GM18873 (cell line): ENCODE measurements at regions not wholly inside any gene's neighbourhood (a gene's known extent, or its start where the extent isn't known, plus 50 kb on each side); places are given as distances from the start of the nearest gene placed in this dataset.

Source experiments
- ATAC-seq: cut with Tn5 transposase; IDR thresholded peaks from one replicate; pipeline ENCODE4 v1.9.1; 2021; ENCODE audit warnings: mild to moderate bottlenecking, moderate library complexity, moderate number of reproducible peaks; ENCODE audit not compliant: unreplicated experiment, low FRiP score

- no peak for ATAC-seq
Observed at GRCh38 chr21:39124681-39125251, 58.5 kb downstream of the PSMG1 start.

DNA sequence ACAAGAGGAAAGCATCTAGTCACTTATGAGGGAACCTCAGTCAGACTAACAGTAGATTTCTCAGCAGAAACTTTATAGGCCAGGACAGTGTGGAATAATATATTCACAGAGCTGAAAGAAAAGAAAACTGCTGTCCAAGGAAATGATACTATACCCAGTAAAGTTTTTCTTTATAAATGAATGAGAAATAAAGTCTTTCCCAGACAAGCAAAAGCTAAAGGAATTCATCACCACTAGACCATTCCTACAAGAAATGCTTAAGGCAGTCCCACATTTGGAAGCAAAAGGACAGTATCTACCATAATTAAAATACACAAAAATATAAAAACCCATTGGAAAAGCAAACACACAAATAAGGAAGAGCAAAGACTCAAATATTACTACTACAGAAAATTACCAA, 59.9 kb downstream of the PSMG1 start:
- ATAC-seq, result no peak

DNA sequence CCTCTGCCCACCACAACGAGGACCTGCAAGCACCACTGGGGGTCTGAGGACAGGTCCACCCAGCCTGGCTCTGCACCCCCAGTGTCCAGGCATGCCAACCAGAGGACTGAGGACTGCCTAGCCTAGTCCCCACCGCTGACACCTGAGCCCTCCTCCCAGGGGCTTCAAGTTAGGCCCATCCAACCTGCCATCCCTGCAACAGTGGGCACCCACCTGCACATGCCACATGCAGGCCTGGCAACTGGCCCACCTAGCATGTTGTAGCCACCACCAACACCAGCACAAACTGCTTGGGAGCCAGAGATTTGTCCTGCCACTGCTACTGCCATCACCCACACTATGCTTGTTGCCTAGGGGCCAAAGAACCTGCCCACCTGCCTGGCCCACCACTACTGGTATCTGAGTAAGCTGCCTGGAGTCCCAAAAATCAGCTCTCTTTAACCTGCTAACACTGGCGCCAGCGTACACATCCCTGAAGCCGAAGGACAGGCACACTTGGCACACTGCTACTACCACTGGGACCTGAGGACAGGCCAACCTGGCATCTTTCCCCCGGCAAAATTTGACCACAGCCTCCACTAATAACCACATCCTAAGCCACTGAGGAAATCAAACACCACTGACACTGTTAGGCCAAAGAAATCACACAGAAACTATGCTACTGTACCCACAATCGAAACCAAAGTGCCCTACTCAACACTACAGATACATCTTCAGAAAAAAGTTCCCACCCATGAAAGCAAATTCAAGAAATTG, 61.5 kb downstream of the PSMG1 start:
- ATAC-seq, result no peak

DNA sequence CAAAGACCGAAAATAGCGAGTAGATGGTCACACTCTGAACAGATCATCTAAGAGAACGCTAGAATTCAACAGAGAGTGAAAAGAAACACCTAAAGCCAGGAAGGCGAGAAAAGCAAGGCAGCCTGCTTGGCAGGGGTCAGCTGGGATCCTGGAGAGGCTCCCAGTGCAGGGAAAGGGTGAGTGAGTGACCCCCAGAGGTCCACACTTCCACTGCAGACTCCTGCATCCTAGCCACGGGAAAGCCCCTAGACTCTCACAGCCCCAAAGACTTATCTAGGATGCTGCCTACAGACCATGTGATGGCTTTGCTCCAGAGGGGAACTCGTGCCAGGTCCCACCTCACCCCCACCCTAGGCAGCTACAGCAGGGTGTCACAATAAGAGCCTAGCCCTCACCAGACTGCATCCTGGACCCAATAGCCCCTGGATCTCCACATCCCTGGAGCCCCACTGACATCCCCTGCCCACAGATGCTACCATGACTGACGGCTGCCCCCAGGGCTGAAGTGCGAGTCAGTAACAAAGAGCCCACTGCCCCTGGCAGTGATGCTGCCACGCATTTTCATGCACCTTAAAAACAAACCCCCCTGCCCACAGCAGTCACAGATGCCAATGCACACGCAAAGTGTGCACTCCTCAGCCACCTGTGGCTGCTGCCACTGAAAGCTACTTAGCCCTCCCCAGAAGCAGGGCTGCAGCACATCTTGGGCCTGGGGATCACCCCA, 62.2 kb downstream of the PSMG1 start:
- no peak for ATAC-seq

GRCh38 chr21:39119891-39120290, 63.4 kb downstream of the PSMG1 start:
- ATAC-seq, result no peak

GRCh38 chr21:39118604-39119215, 64.5 kb downstream of the PSMG1 start:
- no peak for ATAC-seq

- no peak for ATAC-seq
Observed at GRCh38 chr21:39118061-39118460, 65.2 kb downstream of the PSMG1 start.

- no peak for ATAC-seq
Observed at GRCh38 chr21:39117440-39117970, 65.7 kb downstream of the PSMG1 start.

- no peak for ATAC-seq
Observed at GRCh38 chr21:39116761-39117439, 66.4 kb downstream of the PSMG1 start.

GRCh38 chr21:39115576-39116235, 67.5 kb downstream of the PSMG1 start:
- ATAC-seq, result no peak

DNA sequence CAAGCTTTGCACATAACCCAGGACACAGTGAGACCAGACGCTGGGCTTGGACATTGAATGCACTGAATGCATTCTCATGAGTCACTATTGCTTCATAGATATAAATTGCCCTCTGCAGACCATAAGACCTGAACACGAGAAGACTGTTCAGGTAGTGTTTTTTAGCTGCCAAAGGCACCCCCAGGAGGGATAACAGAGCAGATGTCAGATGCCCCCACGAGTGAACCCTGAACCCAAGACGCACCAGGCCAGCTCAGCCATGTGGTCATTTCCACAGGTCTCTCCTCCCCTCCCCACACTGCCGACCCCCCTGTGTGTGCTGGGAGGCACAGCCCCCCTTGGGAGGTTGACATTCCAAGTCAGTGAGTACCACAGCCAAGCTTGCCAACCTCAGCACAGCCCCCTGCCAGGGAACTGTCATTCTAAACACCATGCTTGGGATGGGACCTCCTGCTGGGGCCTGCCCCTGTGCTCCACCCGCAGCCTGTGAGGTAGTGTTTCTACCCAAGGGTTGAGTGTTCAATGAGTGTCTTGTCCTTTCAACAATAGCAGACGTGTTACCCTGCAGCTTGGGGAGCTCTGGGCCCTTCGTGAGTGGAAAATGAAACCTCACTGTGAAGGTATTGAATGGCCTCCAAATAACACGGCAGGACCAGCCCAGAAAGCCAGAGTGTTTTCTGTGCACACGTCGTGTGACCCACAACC, 68.2 kb downstream of the PSMG1 start:
- ATAC-seq, result no peak

DNA sequence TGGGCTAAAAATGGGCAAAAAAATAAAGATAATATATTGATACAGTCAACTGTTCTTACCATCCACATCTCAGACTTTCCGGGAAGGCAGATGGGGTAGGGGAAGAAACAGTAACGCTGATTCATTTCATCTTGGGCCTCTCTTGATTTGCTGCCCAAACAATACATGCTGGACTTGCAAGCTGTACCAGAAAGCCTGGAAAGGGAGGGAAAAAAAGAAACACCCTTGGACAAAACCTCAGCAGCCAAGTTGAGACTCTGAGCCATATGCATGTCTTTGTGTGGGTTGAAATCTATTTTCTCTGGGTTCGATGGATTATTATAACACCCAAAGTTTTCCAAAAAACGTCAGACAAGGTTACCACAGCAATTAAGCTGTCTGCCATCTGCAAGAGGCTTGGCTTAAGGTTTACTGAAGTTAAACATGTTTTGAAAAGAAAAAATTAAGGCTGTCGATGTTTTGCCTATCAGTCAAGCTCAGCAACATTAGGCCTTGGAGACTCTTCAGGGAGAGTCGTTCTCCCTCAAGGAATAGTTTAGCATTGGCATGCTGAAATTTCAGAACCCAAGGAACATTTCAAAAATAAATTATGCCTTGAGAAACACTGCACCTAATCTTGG, 71.2 kb downstream of the PSMG1 start:
- ATAC-seq, result no peak

- ATAC-seq, result no peak
Observed at GRCh38 chr21:39110431-39110830, 72.8 kb downstream of the PSMG1 start.

DNA sequence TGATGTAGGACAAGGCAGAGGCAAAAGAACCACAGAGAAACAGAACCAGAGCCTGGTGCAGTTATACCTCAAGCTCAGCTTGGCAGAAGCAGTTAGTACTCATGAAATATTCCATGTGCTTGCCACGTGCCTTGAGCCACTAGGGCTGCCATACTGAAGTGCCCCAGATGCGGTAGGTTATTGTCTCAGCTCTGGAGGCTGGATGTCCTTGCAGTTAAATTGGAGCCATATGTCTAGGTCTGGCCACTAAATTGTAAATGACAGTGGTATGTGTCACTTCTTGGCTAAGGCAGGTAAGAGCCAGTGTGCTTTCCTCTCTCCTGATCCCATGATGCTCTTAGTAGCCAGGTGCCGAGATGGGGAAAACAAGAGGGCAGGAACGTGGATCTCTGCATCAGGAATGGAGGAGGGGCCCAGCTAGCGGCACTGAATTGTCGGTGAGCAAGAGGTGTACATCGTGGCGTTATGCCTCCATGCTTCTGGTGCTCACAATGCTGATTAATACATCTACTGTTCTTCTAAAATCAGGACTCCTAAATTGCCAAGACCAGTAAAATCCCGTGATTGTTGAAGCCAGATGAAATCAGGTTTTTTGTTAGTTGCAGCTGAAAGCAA, 73.5 kb downstream of the PSMG1 start:
- no peak for ATAC-seq

GRCh38 chr21:39109163-39109530, 74.1 kb downstream of the PSMG1 start:
- ATAC-seq, result no peak

DNA sequence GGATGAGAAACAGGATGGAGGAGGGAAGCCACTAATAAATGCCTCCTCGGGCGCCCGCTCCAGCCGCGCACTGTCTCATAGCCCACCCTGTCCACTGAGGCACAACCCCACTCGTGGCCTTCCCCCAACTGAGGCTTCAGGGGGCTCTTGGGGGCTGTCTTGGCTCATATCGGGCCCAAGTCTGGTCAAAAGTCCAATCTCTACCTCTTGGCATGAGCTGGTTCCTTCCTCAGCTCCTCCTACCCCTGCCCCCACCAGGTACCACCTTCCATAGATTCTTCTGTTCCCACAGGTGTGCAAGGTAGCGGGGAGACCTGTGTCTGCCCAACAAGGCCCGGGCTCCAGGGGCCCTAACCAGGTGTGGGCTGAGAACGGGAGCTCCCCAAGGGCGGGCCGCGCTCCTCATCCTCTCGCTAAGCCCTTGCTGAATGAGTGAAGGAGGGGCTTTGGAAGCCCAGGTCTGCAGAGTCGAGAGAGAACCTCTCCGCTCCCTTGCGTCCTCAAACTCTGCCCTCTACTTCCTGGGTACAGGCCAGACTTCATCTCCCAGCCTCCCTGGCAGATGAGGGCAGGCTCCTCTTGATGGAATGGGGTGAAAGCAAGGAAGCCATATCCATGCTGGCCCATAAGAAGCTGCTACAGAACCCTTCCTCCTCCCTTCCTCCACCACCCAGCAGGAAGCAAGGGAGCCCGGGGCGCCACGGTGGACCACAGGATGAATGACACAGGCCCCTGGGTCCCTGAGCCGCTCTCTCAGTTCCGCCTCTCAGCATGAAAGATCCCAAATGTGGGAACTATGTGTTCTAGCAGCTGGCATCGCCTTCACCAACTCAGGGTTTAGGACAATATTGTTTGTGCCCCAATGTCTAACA, 74.7 kb downstream of the PSMG1 start:
- no peak for ATAC-seq

DNA sequence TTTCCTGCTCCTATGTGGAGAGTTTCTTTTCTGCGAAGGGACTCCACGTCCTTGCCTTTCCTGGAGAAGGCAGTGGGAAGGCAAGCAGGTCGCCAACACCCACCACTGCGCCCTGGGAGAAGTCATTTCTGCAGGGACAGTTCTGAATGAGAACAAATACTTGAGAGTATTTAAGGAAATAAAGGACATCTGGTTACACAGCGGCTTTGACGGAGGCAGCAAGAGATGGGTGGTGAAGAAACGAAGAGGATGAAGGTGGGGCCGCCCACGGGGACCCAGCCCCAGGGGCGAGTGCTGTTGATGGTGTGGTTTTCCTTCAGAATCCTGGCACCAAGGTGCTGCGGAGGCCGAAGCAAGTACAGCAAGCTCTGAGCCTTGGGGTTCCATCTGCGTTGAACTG, 75.5 kb downstream of the PSMG1 start:
- ATAC-seq, result no peak
